Tibial nerve (tissue), 4 donors: ENCODE measurements at regions not wholly inside any gene's neighbourhood (a gene's known extent, or its start where the extent isn't known, plus 50 kb on each side); places are given as distances from the start of the nearest gene placed in this dataset.
A peak's percentile ranks its signal among the peaks of the same experiment; 100 is the strongest.

Experiments
- DNase-seq, 2 donors: peaks; one replicate each; pipeline ENCODE4 v3.0.0-alpha.2; 2019; ENCODE audit warnings: low spot score in 2 of 2
- H3K27ac ChIP-seq, 4 donors: fragments of 200-600 bp; sonication (generic) in 3 of 4; one replicate each; pipeline ENCODE4 v1.5.1; 2017 to 2019; ENCODE audit warnings: mild to moderate bottlenecking in 1 of 4
- H3K27me3 ChIP-seq, 2 donors: fragments of 200-600 bp; sonication (generic) in 1 of 2; one replicate each; pipeline versions ENCODE4 v1.5.1 to v1.6.0; 2017 to 2019
- H3K36me3 ChIP-seq, 3 donors: fragments of 200-600 bp; sonication (generic); one replicate each; pipeline ENCODE4 v1.5.1; 2018 to 2019
- H3K4me1 ChIP-seq, 4 donors: fragments of 200-600 bp; sonication (generic) in 3 of 4; one replicate each; pipeline ENCODE4 v1.5.1; 2017 to 2019
- H3K4me3 ChIP-seq, 4 donors: fragments of 200-600 bp; sonication (generic) in 3 of 4; one replicate each; pipeline ENCODE4 v1.5.1; 2017 to 2019; ENCODE audit warnings: mild to moderate bottlenecking in 1 of 4, moderate library complexity in 1 of 4
- H3K9me3 ChIP-seq, 4 donors: fragments of 200-600 bp; sonication (generic) in 3 of 4; one replicate each; pipeline ENCODE4 v1.5.1; 2017 to 2019
- EP300 ChIP-seq, 2 donors: sonication (generic); formaldehyde crosslinking; IDR thresholded peaks; one replicate each; pipeline ENCODE4 v1.6.1; 2017; ENCODE audit warnings: antibody characterized with exemption in 2 of 2, mild to moderate bottlenecking in 1 of 2
- POLR2A ChIP-seq, 2 donors: fragments of 450-650 bp; IDR thresholded peaks; one replicate each; pipeline ENCODE4 v1.6.1; 2017; ENCODE audit warnings: antibody characterized with exemption in 2 of 2, mild to moderate bottlenecking in 2 of 2, moderate library complexity in 2 of 2
- WGBS, 2 donors: methylation state at CpG; one replicate each; pipeline ENCODE4 v1.1.5; 2018; 5-methylcytosine and 5-hydroxymethylcytosine counted together
- TF ChIP-seq, protein P1 (sequence below), 5 experiments: fragments of 200-600 bp in 3 of 5; fragments of 450-650 bp in 2 of 5; sonication (generic) in 3 of 5; IDR thresholded peaks; one replicate each; pipeline ENCODE4 v1.5.1; 2016 to 2019; ENCODE audit warnings: antibody characterized with exemption in 5 of 5, mild to moderate bottlenecking in 3 of 5, moderate library complexity in 2 of 5

DNA sequence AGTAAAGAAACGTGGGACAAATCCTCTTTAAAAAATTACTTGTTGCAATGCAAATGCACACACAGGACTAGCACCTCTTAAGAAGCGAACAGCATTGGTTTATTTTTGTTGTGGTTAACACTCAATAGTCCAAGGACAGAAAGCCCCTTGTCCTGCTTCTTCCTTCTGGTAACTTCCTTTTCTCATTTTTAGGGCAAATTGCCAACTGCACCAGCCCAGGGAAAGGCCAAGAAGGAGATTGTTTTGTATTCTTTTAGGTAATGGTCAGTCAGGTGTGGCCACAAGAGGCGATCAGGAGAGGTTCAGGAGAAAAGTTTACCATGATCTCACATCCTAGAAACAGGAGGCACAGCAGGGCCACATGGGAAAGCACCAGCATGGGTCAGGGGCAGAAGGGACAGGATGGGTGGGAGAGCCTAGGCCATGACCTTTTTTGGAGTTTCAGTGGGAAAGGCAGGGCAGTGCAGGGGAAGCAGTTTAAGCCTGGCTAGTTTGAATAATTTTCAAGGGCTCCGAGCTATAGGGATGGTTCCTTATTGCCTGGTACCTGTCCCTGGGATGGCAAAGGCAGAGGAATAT, 73.0 kb downstream of the CHRNA1 start:
- no peak overlapping the region for H3K4me3 ChIP-seq
- DNase-seq, result no peak
- TF ChIP-seq, protein P1, sequence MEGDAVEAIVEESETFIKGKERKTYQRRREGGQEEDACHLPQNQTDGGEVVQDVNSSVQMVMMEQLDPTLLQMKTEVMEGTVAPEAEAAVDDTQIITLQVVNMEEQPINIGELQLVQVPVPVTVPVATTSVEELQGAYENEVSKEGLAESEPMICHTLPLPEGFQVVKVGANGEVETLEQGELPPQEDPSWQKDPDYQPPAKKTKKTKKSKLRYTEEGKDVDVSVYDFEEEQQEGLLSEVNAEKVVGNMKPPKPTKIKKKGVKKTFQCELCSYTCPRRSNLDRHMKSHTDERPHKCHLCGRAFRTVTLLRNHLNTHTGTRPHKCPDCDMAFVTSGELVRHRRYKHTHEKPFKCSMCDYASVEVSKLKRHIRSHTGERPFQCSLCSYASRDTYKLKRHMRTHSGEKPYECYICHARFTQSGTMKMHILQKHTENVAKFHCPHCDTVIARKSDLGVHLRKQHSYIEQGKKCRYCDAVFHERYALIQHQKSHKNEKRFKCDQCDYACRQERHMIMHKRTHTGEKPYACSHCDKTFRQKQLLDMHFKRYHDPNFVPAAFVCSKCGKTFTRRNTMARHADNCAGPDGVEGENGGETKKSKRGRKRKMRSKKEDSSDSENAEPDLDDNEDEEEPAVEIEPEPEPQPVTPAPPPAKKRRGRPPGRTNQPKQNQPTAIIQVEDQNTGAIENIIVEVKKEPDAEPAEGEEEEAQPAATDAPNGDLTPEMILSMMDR (IDR thresholded peaks at IDR 0.05), result no peak
- no peak for TF ChIP-seq EP300 (IDR thresholded peaks at IDR 0.05)
- TF ChIP-seq POLR2A (IDR thresholded peaks at IDR 0.05), result no peak
- no peaks in the 10 kb centered on the region for H3K27me3 ChIP-seq
- H3K27ac ChIP-seq, result no peak overlapping the region
- no peaks in the 10 kb centered on the region for H3K9me3 ChIP-seq
- no peaks in the 10 kb centered on the region for H3K36me3 ChIP-seq
- WGBS, 2 donors, result 62 to 64% methylated on average over 4 of the region's 4 CpGs
- peaks cover 0 to 15% (median 0%) of the 10 kb centered on the region in 4 donors for H3K4me1 ChIP-seq

DNA sequence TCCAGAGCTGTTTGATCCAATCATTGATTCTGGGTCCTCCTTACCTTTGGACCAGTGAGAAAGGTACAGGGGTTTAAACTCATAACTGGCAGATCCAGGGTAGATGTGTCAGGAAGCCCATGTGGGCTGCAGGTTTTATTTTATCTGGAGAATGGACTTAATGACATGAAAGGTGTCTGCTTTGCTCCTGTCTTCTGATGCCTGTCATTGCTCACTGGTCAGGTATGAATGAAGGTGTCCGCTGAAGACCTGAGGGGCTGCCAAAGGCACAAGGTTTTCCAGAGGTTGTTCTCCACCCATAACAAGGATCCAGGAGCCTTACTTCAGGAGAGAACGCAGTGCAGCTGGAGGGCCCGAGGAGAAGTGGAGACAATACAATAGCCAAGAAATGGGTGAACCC, 74.2 kb downstream of the CHRNA1 start:
- WGBS, 2 donors, result 86 to 90% methylated on average over 3 of the region's 3 CpGs
- no peak overlapping the region for H3K27ac ChIP-seq
- no peaks in the 10 kb centered on the region for H3K36me3 ChIP-seq
- TF ChIP-seq, protein P1 (IDR thresholded peaks at IDR 0.05), result no peak
- no peak for TF ChIP-seq EP300 (IDR thresholded peaks at IDR 0.05)
- TF ChIP-seq POLR2A (IDR thresholded peaks at IDR 0.05), result no peak
- no peaks in the 10 kb centered on the region for H3K27me3 ChIP-seq
- H3K4me3 ChIP-seq, result no peak overlapping the region
- H3K4me1 ChIP-seq, result peaks cover 0 to 16% (median 0%) of the 10 kb centered on the region in 4 donors
- no peaks in the 10 kb centered on the region for H3K9me3 ChIP-seq
- DNase-seq, result no peak

DNA sequence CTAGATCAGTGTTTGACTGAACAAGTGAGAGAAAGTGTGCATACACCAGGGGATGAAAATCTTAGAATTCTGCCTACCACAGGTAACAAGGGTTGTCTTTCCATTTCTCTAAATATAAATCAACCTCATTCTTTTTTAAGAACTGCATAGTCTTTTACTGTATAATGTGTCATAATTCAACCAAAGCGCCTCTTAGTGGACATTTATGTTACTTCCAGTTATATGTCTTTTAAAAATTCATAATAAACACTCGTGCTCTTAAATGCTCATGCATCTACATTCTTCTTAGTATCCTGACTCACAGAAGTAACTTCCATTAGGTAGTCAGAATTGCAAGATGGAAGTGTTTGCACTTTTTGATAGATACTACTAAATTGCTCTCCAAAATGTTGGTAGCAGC, 76.2 kb downstream of the CHRNA1 start:
- TF ChIP-seq EP300 (IDR thresholded peaks at IDR 0.05) (no peak), POLR2A (IDR thresholded peaks at IDR 0.05) (no peak)
- TF ChIP-seq, protein P1 (IDR thresholded peaks at IDR 0.05), result peak; percentile 26 to 66 (median 47)
- H3K27me3 ChIP-seq, result no peaks in the 10 kb centered on the region
- H3K27ac ChIP-seq, result no peak overlapping the region
- H3K9me3 ChIP-seq, result no peaks in the 10 kb centered on the region
- WGBS, 2 donors, result 20 to 29% methylated on average over 2 of the region's 2 CpGs
- peaks cover 0 to 30% (median 0%) of the 10 kb centered on the region in 4 donors for H3K4me1 ChIP-seq
- no peak overlapping the region for H3K4me3 ChIP-seq
- no peaks in the 10 kb centered on the region for H3K36me3 ChIP-seq
- DNase-seq, result no peak

DNA sequence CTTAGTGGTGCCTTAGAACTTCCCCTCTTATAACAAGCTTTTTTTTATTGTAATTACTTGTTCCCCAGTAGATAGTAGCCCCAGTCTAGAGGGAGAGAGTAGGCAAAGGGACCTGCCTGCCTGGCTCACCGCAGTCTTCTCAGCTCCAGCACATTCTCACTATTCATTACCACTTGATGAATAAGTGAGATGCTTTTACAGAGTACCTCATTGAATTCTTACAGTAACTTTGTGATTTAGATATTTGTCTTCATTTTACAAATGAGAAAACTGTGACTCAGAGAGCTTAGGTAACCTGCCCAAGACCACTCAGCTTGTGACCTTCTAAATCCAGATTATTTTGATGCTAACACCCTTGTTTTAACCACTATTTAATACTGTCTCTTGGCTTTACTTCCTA, 77.8 kb downstream of the CHRNA1 start:
- DNase-seq, result no peak
- Histone ChIP-seq H3K4me3 (no peak overlapping the region), H3K27ac (no peak overlapping the region), H3K9me3 (no peaks in the 10 kb centered on the region), H3K27me3 (no peaks in the 10 kb centered on the region), H3K4me1 (peaks cover 0 to 31% (median 4%) of the 10 kb centered on the region in 4 donors), H3K36me3 (no peaks in the 10 kb centered on the region)
- TF ChIP-seq POLR2A (IDR thresholded peaks at IDR 0.05) (no peak), EP300 (IDR thresholded peaks at IDR 0.05) (no peak)
- TF ChIP-seq, protein P1 (IDR thresholded peaks at IDR 0.05), result no peak
- 75 to 83% methylated on average over 1 of the region's 1 CpG for WGBS, 2 donors

DNA sequence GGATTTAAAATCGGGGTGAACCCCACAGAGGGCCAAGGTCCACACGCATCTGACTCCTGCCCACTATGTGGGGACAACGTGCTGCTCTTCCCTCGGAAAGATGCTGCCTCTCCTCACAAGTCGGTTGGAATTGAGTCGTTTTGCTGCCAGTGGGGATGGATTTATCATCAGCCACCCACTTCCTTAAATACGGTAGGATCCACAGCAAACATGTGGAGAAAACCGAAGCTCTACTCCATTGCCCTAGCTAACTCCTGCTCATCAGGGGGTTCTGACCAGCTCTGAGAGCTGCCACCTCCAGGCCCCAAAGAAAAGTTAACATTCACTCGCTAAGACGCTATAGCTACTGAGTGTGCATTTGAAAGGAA, 80.9 kb downstream of the CHRNA1 start:
- Histone ChIP-seq H3K27me3 (no peaks in the 10 kb centered on the region), H3K4me1 (peaks cover 0 to 52% (median 20%) of the 10 kb centered on the region in 4 donors), H3K36me3 (no peaks in the 10 kb centered on the region), H3K9me3 (no peaks in the 10 kb centered on the region), H3K4me3 (peak overlapping the region; percentile 65 to 96 (median 90)), H3K27ac (peak overlapping the region; percentile 90 to 98 (median 94))
- TF ChIP-seq POLR2A (IDR thresholded peaks at IDR 0.05) (no peak), EP300 (IDR thresholded peaks at IDR 0.05) (peak in 1 of 2 donors; percentile 26)
- TF ChIP-seq, protein P1 (IDR thresholded peaks at IDR 0.05), result peak in 1 of 5 experiments; percentile 6
- WGBS, 2 donors, result 1 to 3% methylated on average over 10 of the region's 10 CpGs
- DNase-seq, result no peak
